Ovary (tissue), 3 donors: ENCODE measurements at regions not wholly inside any gene's neighbourhood (a gene's known extent, or its start where the extent isn't known, plus 50 kb on each side); places are given as distances from the start of the nearest gene placed in this dataset.

Source experiments
- CTCF ChIP-seq, 3 donors: fragments of 450-650 bp in 2 of 3; fragments of 200-600 bp in 1 of 3; IDR thresholded peaks; one replicate each; pipeline versions ENCODE4 v1.5.1 to v1.8.0; 2016 to 2022; ENCODE audit warnings: antibody characterized with exemption in 3 of 3, mild to moderate bottlenecking in 1 of 3
- EP300 ChIP-seq: sonication (generic); formaldehyde crosslinking; IDR thresholded peaks from one replicate; pipeline ENCODE4 v1.6.1; 2017; ENCODE audit warnings: antibody characterized with exemption
- donor health status: DM: no; HTN: no; CAD: no.

GRCh38 chr7:131174391-131174790 lies 153.3 kb upstream of the MKLN1 start:
- TF ChIP-seq EP300 (no peak), CTCF (IDR thresholded peaks at IDR 0.05) (no peak)
